Ascending aorta (tissue), 2 donors: ENCODE measurements at regions not wholly inside any gene's neighbourhood (a gene's known extent, or its start where the extent isn't known, plus 50 kb on each side); places are given as distances from the start of the nearest gene placed in this dataset.

Experiments
- DNase-seq, 2 donors: peaks; one replicate each; pipeline ENCODE4 v3.0.0-alpha.2; 2019; ENCODE audit warnings: low spot score in 2 of 2
- H3K27ac ChIP-seq, 2 donors: fragments of 200-600 bp; sonication (generic); one replicate each; pipeline ENCODE4 v1.5.1; 2016 to 2017; ENCODE audit warnings: mild to moderate bottlenecking in 1 of 2
- H3K27me3 ChIP-seq: fragments of 200-600 bp; sonication (generic); one replicate; pipeline ENCODE4 v1.5.1; 2017
- H3K36me3 ChIP-seq, 2 donors: fragments of 200-600 bp; sonication (generic); one replicate each; pipeline ENCODE4 v1.5.1; 2016
- H3K4me1 ChIP-seq, 2 donors: fragments of 200-600 bp; sonication (generic); one replicate each; pipeline ENCODE4 v1.5.1; 2016 to 2017; ENCODE audit warnings: mild to moderate bottlenecking in 1 of 2
- H3K4me3 ChIP-seq, 2 donors: fragments of 200-600 bp; sonication (generic); one replicate each; pipeline ENCODE4 v1.5.1; 2016 to 2017; ENCODE audit warnings: mild to moderate bottlenecking in 1 of 2
- H3K9me3 ChIP-seq, 2 donors: fragments of 200-600 bp; sonication (generic); one replicate each; pipeline ENCODE4 v1.5.1; 2016
- intact Hi-C: fragments of 100-400 bp; cut with DNase I; formaldehyde crosslinking; loops from one replicate; pipeline ENCODE4 v1.15.1; 2023
- TF ChIP-seq, protein P1 (sequence below), 3 experiments: fragments of 200-600 bp in 2 of 3; fragments of 450-650 bp in 1 of 3; sonication (generic) in 2 of 3; IDR thresholded peaks; one replicate each; pipeline ENCODE4 v1.5.1; 2016 to 2019; ENCODE audit warnings: antibody characterized with exemption in 3 of 3, mild to moderate bottlenecking in 1 of 3, moderate library complexity in 1 of 3

DNA sequence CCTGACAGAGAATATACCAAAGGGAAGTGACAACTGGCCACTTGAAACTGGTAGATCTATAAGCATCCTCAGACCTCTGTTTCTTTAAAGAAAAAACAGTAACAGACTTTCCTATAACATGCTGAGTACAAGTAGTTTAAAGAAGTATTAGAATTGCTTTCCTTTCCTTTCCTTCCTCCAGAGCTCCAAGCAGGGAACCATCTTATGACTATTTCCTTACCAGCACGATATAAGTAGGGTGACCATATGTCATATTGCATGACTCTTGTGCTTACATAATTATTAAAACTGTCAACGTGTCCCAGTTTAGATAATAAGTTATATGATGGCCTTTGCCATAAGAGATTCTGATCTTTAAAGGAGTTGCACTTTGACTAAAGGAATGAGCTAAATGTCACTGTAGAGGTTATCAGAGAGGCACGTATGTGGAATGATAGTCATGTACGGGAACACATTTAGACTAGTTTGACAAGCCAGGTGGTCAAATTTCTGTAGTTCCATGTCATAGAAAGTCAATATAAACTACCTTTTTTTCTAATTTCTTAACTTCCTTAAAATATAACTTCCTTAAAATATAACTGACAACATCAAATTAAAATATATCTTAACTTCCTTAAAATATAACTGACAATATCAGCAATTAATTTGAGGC, 212.7 kb upstream of the CD180 start:
- TF ChIP-seq, protein P1, sequence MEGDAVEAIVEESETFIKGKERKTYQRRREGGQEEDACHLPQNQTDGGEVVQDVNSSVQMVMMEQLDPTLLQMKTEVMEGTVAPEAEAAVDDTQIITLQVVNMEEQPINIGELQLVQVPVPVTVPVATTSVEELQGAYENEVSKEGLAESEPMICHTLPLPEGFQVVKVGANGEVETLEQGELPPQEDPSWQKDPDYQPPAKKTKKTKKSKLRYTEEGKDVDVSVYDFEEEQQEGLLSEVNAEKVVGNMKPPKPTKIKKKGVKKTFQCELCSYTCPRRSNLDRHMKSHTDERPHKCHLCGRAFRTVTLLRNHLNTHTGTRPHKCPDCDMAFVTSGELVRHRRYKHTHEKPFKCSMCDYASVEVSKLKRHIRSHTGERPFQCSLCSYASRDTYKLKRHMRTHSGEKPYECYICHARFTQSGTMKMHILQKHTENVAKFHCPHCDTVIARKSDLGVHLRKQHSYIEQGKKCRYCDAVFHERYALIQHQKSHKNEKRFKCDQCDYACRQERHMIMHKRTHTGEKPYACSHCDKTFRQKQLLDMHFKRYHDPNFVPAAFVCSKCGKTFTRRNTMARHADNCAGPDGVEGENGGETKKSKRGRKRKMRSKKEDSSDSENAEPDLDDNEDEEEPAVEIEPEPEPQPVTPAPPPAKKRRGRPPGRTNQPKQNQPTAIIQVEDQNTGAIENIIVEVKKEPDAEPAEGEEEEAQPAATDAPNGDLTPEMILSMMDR (IDR thresholded peaks at IDR 0.05): no peak
- Histone ChIP-seq H3K27me3 (no peaks in the 10 kb centered on the region), H3K36me3 (no peaks in the 10 kb centered on the region), H3K9me3 (no peaks in the 10 kb centered on the region), H3K27ac (no peak overlapping the region), H3K4me1 (no peaks in the 10 kb centered on the region), H3K4me3 (no peak overlapping the region)
- intact Hi-C loops: no loop called here
- no peak for DNase-seq

DNA sequence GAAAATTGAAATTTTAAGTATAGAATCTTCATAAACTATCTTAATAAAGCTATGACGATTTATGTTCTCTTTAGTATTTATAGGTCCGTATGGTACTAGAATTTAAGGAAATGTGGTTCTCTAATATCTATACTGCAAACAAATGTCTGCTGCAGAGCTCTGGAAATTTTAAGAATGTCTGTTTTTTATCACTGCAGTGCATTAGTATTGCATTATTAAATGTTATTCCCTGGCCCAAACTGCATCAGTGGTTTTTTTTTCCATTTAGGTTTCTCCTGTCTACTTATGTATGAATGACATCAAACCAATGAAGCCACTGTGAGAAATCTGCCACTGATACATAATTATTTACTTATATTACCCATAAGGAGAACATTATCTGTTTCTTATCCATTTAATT, 211.4 kb upstream of the CD180 start:
- DNase-seq: no peak
- H3K4me1 ChIP-seq: no peaks in the 10 kb centered on the region
- H3K4me3 ChIP-seq: no peak overlapping the region
- H3K27me3 ChIP-seq: no peaks in the 10 kb centered on the region
- H3K27ac ChIP-seq: no peak overlapping the region
- TF ChIP-seq, protein P1 (IDR thresholded peaks at IDR 0.05): no peak
- H3K9me3 ChIP-seq: no peaks in the 10 kb centered on the region
- intact Hi-C loops: no loop called here
- no peaks in the 10 kb centered on the region for H3K36me3 ChIP-seq

DNA sequence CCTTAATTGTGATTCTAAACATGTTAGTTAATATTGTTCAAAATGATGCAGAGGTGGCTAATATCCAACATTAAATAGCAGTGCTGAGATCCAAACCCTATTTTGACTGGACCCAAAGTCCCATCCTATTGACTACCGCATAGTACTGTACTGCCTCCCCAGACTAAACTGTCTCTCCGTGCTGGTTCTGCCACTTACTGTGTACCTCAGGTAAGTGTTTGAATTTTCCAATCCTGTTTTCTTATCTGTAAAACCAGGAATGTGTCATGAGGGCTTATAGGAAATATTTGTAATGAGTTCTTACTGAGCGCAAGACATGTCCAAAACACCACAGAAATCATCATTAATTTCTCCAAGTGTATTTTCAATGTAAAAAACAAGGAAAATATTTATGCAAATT, 209.2 kb upstream of the CD180 start:
- Histone ChIP-seq H3K9me3 (no peaks in the 10 kb centered on the region), H3K4me1 (no peaks in the 10 kb centered on the region), H3K27ac (no peak overlapping the region), H3K36me3 (no peaks in the 10 kb centered on the region), H3K27me3 (no peaks in the 10 kb centered on the region), H3K4me3 (no peak overlapping the region)
- intact Hi-C loops: no loop called here
- TF ChIP-seq, protein P1 (IDR thresholded peaks at IDR 0.05): no peak
- DNase-seq: no peak

DNA sequence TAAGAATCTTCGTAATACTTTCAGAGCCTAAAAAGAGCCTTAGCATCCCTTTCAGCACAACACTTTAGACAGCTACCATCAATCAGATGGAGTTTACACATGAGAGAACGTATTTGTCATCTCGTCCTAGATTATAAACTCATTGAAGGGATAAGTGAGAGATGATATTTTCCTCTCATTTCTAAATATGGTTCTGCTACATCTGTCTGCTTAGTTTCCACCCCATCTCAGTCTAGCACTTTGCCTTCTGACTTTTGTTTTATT, 208.4 kb upstream of the CD180 start:
- intact Hi-C loops: no loop called here
- no peak for DNase-seq

DNA sequence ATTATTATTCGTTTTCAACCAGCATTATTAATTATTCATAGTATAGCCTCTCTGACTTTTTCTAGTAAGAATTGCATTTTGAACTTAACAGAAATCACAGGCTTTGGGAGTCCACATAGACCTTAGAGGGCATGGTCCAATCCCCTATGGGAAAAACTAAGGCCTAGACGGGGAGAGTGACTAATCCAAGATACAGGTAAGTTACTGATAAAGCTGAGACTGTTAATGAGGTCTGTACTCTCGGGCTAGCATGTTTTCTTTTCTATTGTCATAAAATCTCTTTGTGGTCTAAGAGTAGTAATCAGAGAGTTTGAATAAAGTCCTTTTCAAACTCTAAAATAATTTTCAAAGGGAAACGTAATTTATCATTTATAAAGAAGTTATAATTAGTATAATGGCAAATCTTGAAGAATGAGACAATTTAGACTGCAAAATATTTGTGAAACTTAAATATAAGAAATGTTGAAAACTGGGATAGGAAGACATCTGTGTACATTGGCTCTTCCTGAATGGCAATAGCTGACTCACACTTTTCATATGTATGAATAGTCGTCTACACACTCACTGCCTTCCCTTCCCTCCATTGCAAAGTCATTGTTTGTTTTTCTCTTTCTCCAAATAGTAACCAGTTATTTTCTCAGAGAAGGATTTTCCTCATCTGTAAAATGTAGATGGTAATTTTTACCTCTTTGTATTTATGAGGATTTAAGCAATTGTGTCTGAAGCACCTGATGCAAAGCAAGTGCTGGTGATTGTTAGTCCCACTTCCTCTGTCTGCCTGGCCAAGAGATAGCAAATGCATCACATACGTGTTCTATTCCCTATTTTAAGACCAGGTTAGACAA, 207.9 kb upstream of the CD180 start:
- H3K9me3 ChIP-seq: no peaks in the 10 kb centered on the region
- H3K27me3 ChIP-seq: no peaks in the 10 kb centered on the region
- H3K36me3 ChIP-seq: no peaks in the 10 kb centered on the region
- no peak for DNase-seq
- H3K27ac ChIP-seq: no peak overlapping the region
- intact Hi-C loops: no loop called here
- TF ChIP-seq, protein P1 (IDR thresholded peaks at IDR 0.05): no peak
- H3K4me1 ChIP-seq: no peaks in the 10 kb centered on the region
- no peak overlapping the region for H3K4me3 ChIP-seq

More for the DNA sequence above, 208.4 kb upstream of the CD180 start:
- H3K4me1 ChIP-seq: no peaks in the 10 kb centered on the region
- TF ChIP-seq, protein P1 (IDR thresholded peaks at IDR 0.05): no peak
- no peaks in the 10 kb centered on the region for H3K27me3 ChIP-seq
- H3K9me3 ChIP-seq: no peaks in the 10 kb centered on the region
- H3K4me3 ChIP-seq: no peak overlapping the region
- H3K36me3 ChIP-seq: no peaks in the 10 kb centered on the region
- no peak overlapping the region for H3K27ac ChIP-seq
